Naive thymus-derived CD8-positive, alpha-beta T cell (primary cell): ENCODE measurements at regions not wholly inside any gene's neighbourhood (a gene's known extent, or its start where the extent isn't known, plus 50 kb on each side); places are given as distances from the start of the nearest gene placed in this dataset.

ENCODE experiments used
- ATAC-seq, 2 donors: fragments of 150-1000 bp; cut with Tn5 transposase in 1 of 2; sonication (Bioruptor Pico), chemical (Tn5 transposase) in 1 of 2; 1 replicate in 1 of 2; 2 replicates in 1 of 2; pipeline ENCODE4 v1.10.0; 2021; ENCODE audit warnings: mild to moderate bottlenecking in 2 of 2, moderate library complexity in 2 of 2
- POLR2A ChIA-PET: fragments of 350-600 bp; sonication (Branson Sonifier 250); formaldehyde crosslinking; loops from one replicate; lab custom pipeline; 2021; ENCODE audit warnings: antibody characterized with exemption; lab: Charles Lee
- DNase-seq, 10 donors: peaks; one replicate each; pipeline versions ENCODE4 v3.0.0 to v3.0.0-alpha.2; 2020 to 2022
- H3K27ac Mint-ChIP-seq, 10 donors: one replicate each; pipeline ENCODE4 v1.8.0; 2020 to 2022; ENCODE audit warnings: mild to moderate bottlenecking in 10 of 10, mixed read lengths in 10 of 10, moderate library complexity in 4 of 10, inconsistent platforms in 1 of 10
- H3K27me3 Mint-ChIP-seq, 5 donors: one replicate each; pipeline ENCODE4 v1.8.0; 2021 to 2022; ENCODE audit warnings: mixed read lengths in 5 of 5
- H3K36me3 Mint-ChIP-seq, 3 donors: one replicate each; pipeline ENCODE4 v1.8.0; 2020 to 2022; ENCODE audit warnings: mixed read lengths in 3 of 3, mild to moderate bottlenecking in 2 of 3, inconsistent platforms in 1 of 3
- H3K4me1 Mint-ChIP-seq, 4 donors: one replicate each; pipeline ENCODE4 v1.8.0; 2021 to 2022; ENCODE audit warnings: mixed read lengths in 4 of 4
- H3K4me3 Mint-ChIP-seq, 10 donors: one replicate each; pipeline ENCODE4 v1.8.0; 2020 to 2022; ENCODE audit warnings: mild to moderate bottlenecking in 10 of 10, mixed read lengths in 10 of 10, moderate library complexity in 6 of 10, inconsistent platforms in 1 of 10
- H3K9me3 Mint-ChIP-seq, 9 donors: one replicate each; pipeline ENCODE4 v1.8.0; 2020 to 2022; ENCODE audit warnings: mixed read lengths in 9 of 9, mild to moderate bottlenecking in 3 of 9, inconsistent platforms in 1 of 9, moderate library complexity in 1 of 9

DNA sequence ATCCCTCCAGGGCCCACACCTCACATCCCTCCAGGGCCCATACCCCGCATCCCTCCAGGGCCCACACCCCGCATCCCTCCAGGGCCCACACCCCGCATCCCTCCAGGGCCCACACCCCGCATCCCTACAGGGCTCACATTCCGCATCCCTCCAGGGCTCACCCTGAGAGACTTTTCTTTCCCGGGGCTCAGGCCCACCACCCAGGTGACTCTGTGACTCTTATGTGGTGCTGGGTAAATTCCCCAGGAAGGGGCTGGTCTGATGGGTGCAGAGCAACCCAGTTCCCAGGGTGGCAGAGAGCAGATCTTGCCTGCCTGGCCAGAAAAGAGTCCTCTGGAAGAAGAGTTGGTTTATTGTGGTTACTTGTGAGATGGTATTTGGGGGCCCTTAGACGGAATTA, 290.7 kb downstream of the TCERG1L start:
- ATAC-seq (no peak), DNase-seq (no peak)
- H3K27me3 Mint-ChIP-seq, result peaks cover 0 to 14% (median 3%) of the 10 kb centered on the region in 5 donors
- H3K36me3 Mint-ChIP-seq, result no peaks in the 10 kb centered on the region
- POLR2A ChIA-PET, result no interaction called here
- H3K9me3 Mint-ChIP-seq, result peaks cover 0 to 2% (median 0%) of the 10 kb centered on the region in 9 donors
- no peak overlapping the region for H3K27ac Mint-ChIP-seq
- H3K4me3 Mint-ChIP-seq, result no peak overlapping the region
- H3K4me1 Mint-ChIP-seq, result no peaks in the 10 kb centered on the region

DNA sequence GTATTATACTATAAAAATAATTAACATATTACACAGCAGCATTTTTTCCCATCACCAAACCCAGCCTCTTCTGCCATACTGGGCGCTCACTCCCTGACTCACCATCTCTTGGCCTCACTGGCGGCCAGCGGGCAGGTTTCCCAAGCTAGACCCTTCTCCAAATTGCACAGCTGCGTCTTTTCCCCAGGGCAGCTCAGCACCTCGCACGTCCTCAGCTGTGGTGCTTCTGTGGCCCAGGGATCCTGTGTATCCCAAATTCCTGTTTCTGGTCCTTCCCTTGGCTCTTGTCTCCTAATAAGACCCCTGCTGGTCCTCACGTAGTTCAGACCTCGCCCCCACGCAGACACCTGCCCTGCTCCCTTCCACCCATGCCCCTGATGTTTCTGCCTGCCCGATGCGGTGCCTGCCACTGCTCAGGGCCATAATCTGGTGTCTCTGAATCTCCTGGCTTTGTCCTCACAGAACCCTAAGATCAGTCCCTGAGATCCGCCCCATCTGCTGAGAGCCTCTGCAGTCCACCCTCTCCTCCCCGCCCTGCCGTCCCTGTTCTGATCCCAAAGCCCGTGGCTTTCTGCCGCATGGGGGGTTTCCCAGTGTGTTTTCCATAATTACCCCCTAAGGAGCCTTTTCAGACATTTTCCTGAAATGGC, 290.1 kb downstream of the TCERG1L start:
- no peak overlapping the region for H3K27ac Mint-ChIP-seq
- peaks cover 0 to 2% (median 0%) of the 10 kb centered on the region in 9 donors for H3K9me3 Mint-ChIP-seq
- ATAC-seq (no peak), DNase-seq (no peak)
- peaks cover 0 to 14% (median 3%) of the 10 kb centered on the region in 5 donors for H3K27me3 Mint-ChIP-seq
- POLR2A ChIA-PET, result no interaction called here
- H3K4me3 Mint-ChIP-seq, result peak overlapping the region in 1 of 10 donors; percentile 29
- H3K36me3 Mint-ChIP-seq, result no peaks in the 10 kb centered on the region
- no peaks in the 10 kb centered on the region for H3K4me1 Mint-ChIP-seq

DNA sequence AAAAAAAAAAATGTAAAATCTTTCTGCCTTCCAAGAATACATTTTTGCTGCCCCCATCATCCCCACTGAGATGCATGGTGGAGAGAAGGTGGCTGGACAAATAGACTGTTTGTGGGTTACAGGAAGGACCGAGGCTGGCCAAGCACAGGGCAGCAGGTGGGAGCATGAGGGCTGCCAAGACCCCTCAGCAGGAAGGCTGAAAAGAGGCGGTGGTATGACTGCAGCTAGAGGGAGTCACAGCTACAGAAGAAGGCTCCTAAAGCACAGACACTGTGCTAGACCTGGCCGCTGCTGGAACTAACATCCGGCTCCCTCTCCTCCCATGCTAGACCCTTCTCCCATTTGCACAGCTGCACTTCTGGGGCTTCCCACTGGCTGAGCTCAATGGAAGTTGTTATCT, 289.6 kb downstream of the TCERG1L start:
- ATAC-seq (no peak), DNase-seq (no peak)
- Mint-ChIP-seq H3K4me1 (no peaks in the 10 kb centered on the region), H3K4me3 (no peak overlapping the region), H3K9me3 (peaks cover 0 to 2% (median 0%) of the 10 kb centered on the region in 9 donors), H3K36me3 (no peaks in the 10 kb centered on the region), H3K27ac (no peak overlapping the region), H3K27me3 (peaks cover 0 to 14% (median 3%) of the 10 kb centered on the region in 5 donors)
- POLR2A ChIA-PET, result no interaction called here

DNA sequence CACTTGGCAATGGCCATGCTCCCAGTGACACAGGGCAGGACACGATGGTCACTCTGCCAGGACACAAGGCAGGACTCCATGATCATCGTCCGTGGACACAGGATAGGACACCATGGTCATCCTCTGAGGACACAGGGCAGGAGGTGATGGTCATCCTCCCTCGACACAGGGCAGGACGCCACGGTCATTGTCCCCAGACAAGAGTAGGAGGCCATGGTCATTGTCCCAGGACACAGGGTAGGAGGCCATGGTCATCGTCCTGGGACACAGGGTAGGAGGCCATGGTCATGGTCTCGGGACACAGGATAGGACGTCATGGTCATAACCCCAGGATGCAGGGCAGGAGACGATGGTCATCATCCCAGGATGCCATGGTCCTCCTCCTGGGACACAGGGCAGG, 289.2 kb downstream of the TCERG1L start:
- ATAC-seq, result no peak
- H3K9me3 Mint-ChIP-seq, result peaks cover 0 to 2% (median 0%) of the 10 kb centered on the region in 9 donors
- no peaks in the 10 kb centered on the region for H3K4me1 Mint-ChIP-seq
- no peak for DNase-seq
- peaks cover 0 to 14% (median 3%) of the 10 kb centered on the region in 5 donors for H3K27me3 Mint-ChIP-seq
- H3K4me3 Mint-ChIP-seq, result no peak overlapping the region
- no peaks in the 10 kb centered on the region for H3K36me3 Mint-ChIP-seq
- H3K27ac Mint-ChIP-seq, result no peak overlapping the region
- POLR2A ChIA-PET, result no interaction called here

DNA sequence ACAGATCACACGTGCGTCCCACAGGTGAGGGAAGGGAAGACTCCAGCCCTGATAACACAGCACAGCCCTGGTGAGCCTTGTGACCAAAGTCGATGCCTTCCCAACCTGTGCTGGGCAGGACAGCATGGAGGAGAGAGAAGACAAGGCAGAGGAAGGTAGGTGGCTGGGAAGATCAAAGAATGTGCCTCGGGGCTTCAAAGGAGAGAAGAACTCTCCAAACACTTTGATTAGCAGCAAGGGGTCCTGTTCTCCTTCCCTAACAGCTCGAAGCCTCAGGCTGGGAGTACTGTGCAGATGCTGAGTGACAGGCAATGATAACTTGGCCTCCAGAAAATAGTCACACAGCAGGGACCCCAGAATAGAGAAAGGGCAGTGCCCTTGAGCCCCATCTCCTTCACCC, 288.5 kb downstream of the TCERG1L start:
- H3K27me3 Mint-ChIP-seq, result peaks cover 0 to 14% (median 3%) of the 10 kb centered on the region in 5 donors
- no peaks in the 10 kb centered on the region for H3K4me1 Mint-ChIP-seq
- H3K27ac Mint-ChIP-seq, result no peak overlapping the region
- H3K9me3 Mint-ChIP-seq, result peaks cover 0 to 2% (median 0%) of the 10 kb centered on the region in 9 donors
- DNase-seq (no peak), ATAC-seq (no peak)
- no peaks in the 10 kb centered on the region for H3K36me3 Mint-ChIP-seq
- POLR2A ChIA-PET, result no interaction called here
- H3K4me3 Mint-ChIP-seq, result no peak overlapping the region

DNA sequence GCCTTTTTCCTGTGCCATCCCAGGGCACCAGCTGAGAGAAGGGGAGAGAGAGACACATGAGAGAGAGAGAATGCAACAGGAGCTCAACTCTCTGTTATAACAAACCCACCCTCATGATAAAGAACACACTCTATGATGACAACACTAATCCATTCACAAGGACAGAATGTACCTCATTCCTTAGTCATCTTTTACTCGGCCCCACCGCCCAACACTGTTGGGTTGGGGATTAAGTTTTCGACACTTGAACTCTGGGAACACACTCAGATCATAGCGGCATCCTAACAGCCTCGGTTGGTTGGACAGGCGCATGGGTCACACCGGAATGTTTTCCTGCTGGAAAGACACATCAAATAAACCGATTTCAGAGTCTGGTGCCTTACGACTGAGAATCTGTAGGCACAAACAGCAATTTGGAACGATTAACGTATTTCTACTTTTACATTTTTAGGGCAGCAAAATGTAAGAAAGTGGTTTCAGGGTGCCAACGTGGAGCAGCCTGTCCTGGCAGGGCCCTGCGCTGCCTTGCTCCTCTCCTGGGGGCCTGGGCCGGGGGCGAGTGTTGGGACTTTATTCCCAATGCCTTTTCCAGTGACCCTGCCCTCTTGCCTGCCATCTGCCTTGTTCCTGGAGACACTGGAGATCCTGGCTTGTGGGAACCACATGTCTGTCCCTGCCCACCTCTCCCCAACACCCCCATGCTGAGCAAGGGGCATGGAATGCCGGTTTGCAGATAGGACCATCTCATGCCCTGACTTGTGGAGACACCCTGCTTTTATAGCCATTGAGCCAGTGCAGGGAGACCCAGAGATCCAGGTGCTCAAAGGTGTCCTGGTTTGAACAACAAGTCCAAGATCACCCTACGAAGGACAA, 287.0 kb downstream of the TCERG1L start:
- Mint-ChIP-seq H3K27me3 (peaks cover 0 to 14% (median 3%) of the 10 kb centered on the region in 5 donors), H3K9me3 (peaks cover 0 to 2% (median 0%) of the 10 kb centered on the region in 9 donors), H3K4me3 (no peak overlapping the region), H3K27ac (no peak overlapping the region), H3K36me3 (no peaks in the 10 kb centered on the region), H3K4me1 (no peaks in the 10 kb centered on the region)
- no peak for ATAC-seq
- POLR2A ChIA-PET, result no interaction called here
- DNase-seq, result no peak

DNA sequence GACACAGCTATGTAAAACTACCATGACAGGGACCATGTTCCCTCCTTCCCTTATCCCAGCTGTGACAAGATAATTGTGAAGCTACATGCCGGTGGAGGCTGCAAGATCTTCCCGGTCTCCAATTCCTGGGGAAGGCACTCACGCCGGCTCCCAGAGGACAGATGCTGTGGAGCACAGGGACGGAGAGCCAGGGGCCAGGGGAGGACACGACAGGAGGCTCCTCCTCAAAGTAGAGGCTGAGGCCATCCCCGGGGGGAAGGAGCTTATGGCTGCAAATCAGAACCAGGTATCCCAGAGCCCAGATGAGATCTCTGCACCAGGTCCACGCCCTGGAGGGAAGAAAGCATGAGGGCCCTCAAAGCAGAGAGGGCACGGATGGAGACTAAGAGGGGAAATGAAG, 286.2 kb downstream of the TCERG1L start:
- Mint-ChIP-seq H3K9me3 (peaks cover 0 to 2% (median 0%) of the 10 kb centered on the region in 9 donors), H3K36me3 (no peaks in the 10 kb centered on the region), H3K27ac (no peak overlapping the region), H3K27me3 (peaks cover 0 to 14% (median 3%) of the 10 kb centered on the region in 5 donors), H3K4me3 (no peak overlapping the region), H3K4me1 (no peaks in the 10 kb centered on the region)
- POLR2A ChIA-PET, result no interaction called here
- DNase-seq, result no peak
- no peak for ATAC-seq

DNA sequence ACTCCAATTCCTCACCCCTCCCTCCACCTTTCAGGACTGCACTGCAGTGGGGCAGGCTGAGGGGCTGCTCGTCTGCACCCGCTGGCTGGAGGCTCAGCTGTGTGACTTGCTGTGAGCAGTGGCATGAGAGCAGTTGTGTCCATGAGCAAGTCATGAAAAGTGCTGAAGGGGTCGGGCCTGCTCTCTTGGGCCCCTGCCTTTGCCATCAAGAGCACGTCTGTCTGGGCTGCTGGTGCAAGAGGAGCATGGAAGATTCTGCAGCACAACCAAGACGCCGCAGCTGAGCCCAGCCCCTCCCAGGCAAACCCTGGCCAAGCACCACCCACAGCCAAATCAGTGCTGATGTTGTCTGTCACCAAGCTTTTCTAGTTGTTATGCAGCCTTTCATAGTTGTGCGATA, 284.3 kb downstream of the TCERG1L start:
- H3K27ac Mint-ChIP-seq, result no peak overlapping the region
- DNase-seq (no peak), ATAC-seq (no peak)
- peaks cover 0 to 2% (median 0%) of the 10 kb centered on the region in 9 donors for H3K9me3 Mint-ChIP-seq
- H3K4me1 Mint-ChIP-seq, result no peaks in the 10 kb centered on the region
- H3K4me3 Mint-ChIP-seq, result no peak overlapping the region
- H3K36me3 Mint-ChIP-seq, result no peaks in the 10 kb centered on the region
- POLR2A ChIA-PET, result no interaction called here
- peaks cover 0 to 9% (median 0%) of the 10 kb centered on the region in 5 donors for H3K27me3 Mint-ChIP-seq

DNA sequence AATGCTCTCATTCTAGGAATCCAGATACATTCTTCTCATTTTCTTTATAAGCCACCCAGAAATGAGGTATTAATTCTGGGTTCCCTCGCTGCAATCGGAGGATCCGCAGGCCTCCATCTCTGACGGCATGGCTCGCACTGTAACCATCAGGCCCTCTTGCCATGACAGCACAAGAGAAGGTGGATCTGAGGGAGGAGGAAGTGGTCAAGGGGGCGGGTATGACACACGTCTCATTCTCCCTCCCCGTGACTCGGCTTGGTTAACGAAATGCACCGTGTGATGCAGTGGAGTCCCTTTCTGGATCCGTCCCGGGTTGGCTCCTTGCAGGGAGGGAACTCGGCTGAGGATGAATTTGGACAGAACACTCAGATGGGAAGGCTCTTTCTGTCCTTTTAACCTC, 280.2 kb downstream of the TCERG1L start:
- POLR2A ChIA-PET, result no interaction called here
- Mint-ChIP-seq H3K4me3 (no peak overlapping the region), H3K4me1 (no peaks in the 10 kb centered on the region), H3K36me3 (no peaks in the 10 kb centered on the region), H3K27ac (no peak overlapping the region), H3K9me3 (no peaks in the 10 kb centered on the region), H3K27me3 (peaks cover 0 to under 1% (median 0%) of the 10 kb centered on the region in 5 donors)
- ATAC-seq (no peak), DNase-seq (no peak)

DNA sequence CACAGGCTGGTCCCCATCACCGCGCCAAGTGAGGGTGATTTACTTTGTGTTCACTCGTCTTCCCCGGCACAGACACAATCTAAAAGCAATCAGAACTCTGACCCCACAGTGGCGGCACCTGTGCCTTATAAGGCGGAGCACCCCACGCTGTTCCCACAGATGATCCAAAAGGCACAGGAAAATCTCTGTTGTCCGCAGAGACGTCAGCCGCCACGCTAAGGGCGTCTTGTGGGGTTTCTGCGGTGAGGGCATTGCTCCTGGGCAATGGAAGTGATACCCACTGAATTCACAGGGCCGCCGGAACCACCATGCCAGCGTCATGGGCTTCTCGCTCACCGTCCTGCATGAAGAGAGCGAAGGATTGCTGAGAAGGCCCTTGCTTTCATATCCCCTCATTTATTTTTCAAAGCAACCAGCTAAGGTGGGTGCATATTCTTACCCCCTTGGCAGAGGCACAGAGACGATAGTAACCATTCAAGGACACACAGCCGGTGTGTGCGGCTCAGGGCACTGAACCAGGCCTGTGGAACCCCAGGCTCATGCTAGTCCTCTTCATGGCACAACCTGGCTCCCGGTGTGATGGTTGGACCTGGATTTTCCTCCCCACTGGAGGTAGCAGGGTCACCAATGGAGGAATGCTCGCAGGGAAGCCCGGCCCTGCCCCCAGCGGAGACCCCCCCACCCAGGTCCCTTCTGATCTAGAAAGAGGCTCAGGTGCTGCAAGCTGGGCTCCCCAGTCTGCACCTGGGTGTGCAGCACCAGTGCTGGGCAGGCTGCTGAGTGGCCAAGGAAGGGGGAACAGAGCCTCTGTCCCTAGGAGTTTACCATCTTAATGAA, 279.0 kb downstream of the TCERG1L start:
- ATAC-seq (no peak), DNase-seq (no peak)
- H3K27me3 Mint-ChIP-seq, result peaks cover 0 to 6% (median 0%) of the 10 kb centered on the region in 5 donors
- POLR2A ChIA-PET, result no interaction called here
- H3K36me3 Mint-ChIP-seq, result no peaks in the 10 kb centered on the region
- H3K9me3 Mint-ChIP-seq, result no peaks in the 10 kb centered on the region
- no peak overlapping the region for H3K4me3 Mint-ChIP-seq
- no peaks in the 10 kb centered on the region for H3K4me1 Mint-ChIP-seq
- H3K27ac Mint-ChIP-seq, result no peak overlapping the region

DNA sequence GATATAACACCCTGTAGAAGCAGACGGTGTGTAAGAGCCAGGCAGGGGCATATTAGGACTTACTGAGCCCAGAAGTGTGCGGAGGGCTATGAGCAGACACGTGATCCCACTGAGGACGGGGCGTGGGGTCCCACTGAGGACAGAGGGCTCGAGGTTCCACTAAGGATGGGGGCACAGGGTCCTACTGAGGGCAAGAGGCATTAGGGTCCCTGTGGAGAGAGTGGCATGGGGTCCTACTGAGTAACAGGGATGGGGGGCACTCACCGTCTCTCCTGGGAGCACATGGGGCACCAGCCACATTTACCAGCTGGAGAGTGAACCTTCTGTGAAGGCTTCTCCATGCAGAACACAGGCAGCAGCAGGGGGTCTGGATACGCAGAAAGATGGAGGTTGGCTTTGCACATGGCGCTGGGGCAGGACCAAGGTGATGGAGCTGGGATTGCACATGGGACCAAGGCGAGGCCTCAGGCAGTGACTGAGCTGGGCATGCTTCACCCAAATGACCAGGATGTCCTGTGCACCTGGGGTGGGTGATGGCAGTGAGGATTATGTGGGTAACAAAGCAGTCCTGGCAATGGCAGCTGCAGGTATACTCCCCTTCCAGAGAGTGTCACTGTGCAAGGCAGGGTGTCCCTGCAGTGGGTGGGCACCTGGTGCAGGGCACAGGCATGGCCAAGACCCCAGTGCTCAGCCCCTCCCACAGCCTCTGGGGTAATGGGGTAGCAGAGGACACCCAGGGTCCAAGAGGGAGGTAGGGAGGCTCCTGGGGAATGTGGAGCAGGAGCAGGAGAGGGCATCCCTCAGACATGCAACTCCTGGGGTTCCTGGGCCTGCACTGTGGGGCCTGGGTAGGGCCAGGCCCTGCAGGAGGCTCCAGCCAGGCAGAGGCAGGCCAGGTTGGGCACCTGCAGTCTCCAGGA, 278.1 kb downstream of the TCERG1L start:
- no peak for ATAC-seq
- no peak for DNase-seq
- no peaks in the 10 kb centered on the region for H3K4me1 Mint-ChIP-seq
- no peaks in the 10 kb centered on the region for H3K36me3 Mint-ChIP-seq
- H3K27me3 Mint-ChIP-seq, result peaks cover 0 to 6% (median 0%) of the 10 kb centered on the region in 5 donors
- POLR2A ChIA-PET, result interaction anchor here (0.7 kb wide), 1 partner anchor 104 kb away, joined by 3 read pairs; no protein-coding TSS in a partner anchor
- H3K27ac Mint-ChIP-seq, result no peak overlapping the region
- no peak overlapping the region for H3K4me3 Mint-ChIP-seq
- H3K9me3 Mint-ChIP-seq, result no peaks in the 10 kb centered on the region

DNA sequence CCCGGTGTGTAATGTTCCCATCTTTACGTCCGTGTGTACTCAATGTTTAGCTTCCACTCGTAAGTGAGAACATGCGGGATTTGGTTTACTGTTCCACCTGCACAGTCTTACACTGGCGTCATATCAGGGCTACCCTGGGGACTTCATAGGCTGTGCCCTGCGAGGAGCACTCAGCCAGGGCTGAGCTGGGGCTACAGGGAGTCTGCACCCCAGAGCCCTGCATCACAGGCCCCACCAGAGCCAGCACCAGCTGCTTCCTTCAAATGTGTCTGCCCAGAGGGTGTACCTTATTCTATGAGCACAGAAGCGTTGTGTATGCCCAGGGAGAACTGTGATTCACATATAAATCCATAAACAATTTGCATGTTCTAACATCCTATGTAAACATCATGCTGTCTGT, 277.1 kb downstream of the TCERG1L start:
- H3K4me3 Mint-ChIP-seq, result no peak overlapping the region

More for the DNA sequence above, 277.1 kb downstream of the TCERG1L start:
- DNase-seq (no peak), ATAC-seq (no peak)
- Mint-ChIP-seq H3K9me3 (no peaks in the 10 kb centered on the region), H3K36me3 (no peaks in the 10 kb centered on the region), H3K27ac (no peak overlapping the region), H3K27me3 (peaks cover 0 to 6% (median 0%) of the 10 kb centered on the region in 5 donors), H3K4me1 (no peaks in the 10 kb centered on the region)
- POLR2A ChIA-PET, result no interaction called here
